Hepatocyte (in vitro differentiated cells): ENCODE measurements at regions not wholly inside any gene's neighbourhood (a gene's known extent, or its start where the extent isn't known, plus 50 kb on each side); places are given as distances from the start of the nearest gene placed in this dataset.

Source experiments
- CTCF ChIP-seq: fragments of 200-600 bp; sonication (generic); IDR thresholded peaks from 2 replicates; pipeline ENCODE4 v1.5.1; 2016; ENCODE audit warnings: antibody characterized with exemption, mild to moderate bottlenecking; ENCODE audit not compliant: poor library complexity
- EZH2 ChIP-seq: fragments of 200-600 bp; sonication (generic); IDR thresholded peaks from 2 replicates; pipeline ENCODE4 v1.6.1; 2016; ENCODE audit warnings: antibody characterized with exemption, mild to moderate bottlenecking, borderline replicate concordance
- EZH2phosphoT487 ChIP-seq: fragments of 200-600 bp; sonication (generic); IDR thresholded peaks from one replicate; pipeline ENCODE4 v1.6.1; 2018; ENCODE audit warnings: antibody characterized with exemption, mild to moderate bottlenecking, low read depth, moderate library complexity; ENCODE audit not compliant: unreplicated experiment, severe bottlenecking

- TF ChIP-seq EZH2, result no peak
- TF ChIP-seq CTCF, result no peak
- no peak for TF ChIP-seq EZH2phosphoT487
Measured at GRCh38 chr4:181728305-181728966, 514.8 kb upstream of the TENM3 start.
